H9 (cell line): ENCODE measurements at regions not wholly inside any gene's neighbourhood (a gene's known extent, or its start where the extent isn't known, plus 50 kb on each side); places are given as distances from the start of the nearest gene placed in this dataset.

Experiments used
- DNase-seq: peaks from one replicate; pipeline ENCODE4 v3.0.0-alpha.2; 2017
- H2AFZ ChIP-seq: one replicate; pipeline ENCODE4 v1.6.1; 2013; ENCODE audit warnings: mild to moderate bottlenecking, low read length, control low read depth, moderate library complexity
- H2AK5ac ChIP-seq: 2 replicates; pipeline ENCODE4 v1.6.1; 2013; ENCODE audit warnings: low read length, control low read depth, mixed read lengths; ENCODE audit not compliant: insufficient read length
- H2BK120ac ChIP-seq: one replicate; pipeline ENCODE4 v1.6.1; 2013; ENCODE audit warnings: low read depth, mild to moderate bottlenecking, low read length, control low read depth, inconsistent platforms; ENCODE audit not compliant: poor library complexity, severe bottlenecking
- H2BK12ac ChIP-seq: 2 replicates; pipeline ENCODE4 v1.6.1; 2013; ENCODE audit warnings: low read length, control low read depth, mixed read lengths, low read depth; ENCODE audit not compliant: insufficient read length
- H2BK15ac ChIP-seq: 2 replicates; pipeline ENCODE4 v1.6.1; 2013; ENCODE audit warnings: low read depth, low read length, control low read depth
- H2BK20ac ChIP-seq: one replicate; pipeline ENCODE4 v1.6.1; 2013; ENCODE audit warnings: low read depth, mild to moderate bottlenecking, low read length, control low read depth, inconsistent platforms; ENCODE audit not compliant: poor library complexity, severe bottlenecking
- H2BK5ac ChIP-seq: 2 replicates; pipeline ENCODE4 v1.6.1; 2013; ENCODE audit warnings: low read length, control low read depth, mixed read lengths; ENCODE audit not compliant: insufficient read length
- H3K14ac ChIP-seq: 2 replicates; pipeline ENCODE4 v1.6.1; 2013; ENCODE audit warnings: low read length, control low read depth; ENCODE audit not compliant: insufficient read depth
- H3K18ac ChIP-seq: 2 replicates; pipeline ENCODE4 v1.6.1; 2013; ENCODE audit warnings: low read depth, mild to moderate bottlenecking, mixed read lengths, low read length, control low read depth; ENCODE audit not compliant: insufficient read length
- H3K23ac ChIP-seq: 2 replicates; pipeline ENCODE4 v1.6.1; 2013; ENCODE audit warnings: low read length, control low read depth, mixed read lengths, low read depth; ENCODE audit not compliant: insufficient read length
- H3K23me2 ChIP-seq: 2 replicates; pipeline ENCODE4 v1.6.1; 2013; ENCODE audit warnings: low read depth, mild to moderate bottlenecking, mixed read lengths, low read length, control low read depth; ENCODE audit not compliant: insufficient read length, poor library complexity, severe bottlenecking
- H3K27ac ChIP-seq: 2 replicates; pipeline ENCODE4 v1.5.1; 2013; ENCODE audit warnings: low read length, control low read depth, mixed read lengths, low read depth; ENCODE audit not compliant: insufficient read length
- H3K27me3 ChIP-seq: 2 replicates; pipeline ENCODE4 v1.6.1; 2013; ENCODE audit warnings: low read length, control low read depth, inconsistent platforms; ENCODE audit not compliant: insufficient read depth
- H3K4ac ChIP-seq: 2 replicates; pipeline ENCODE4 v1.6.1; 2013; ENCODE audit warnings: low read depth, mild to moderate bottlenecking, control low read depth, inconsistent platforms, low read length, moderate library complexity
- H3K4me1 ChIP-seq: 2 replicates; pipeline ENCODE4 v1.6.1; 2013; ENCODE audit warnings: low read length, control low read depth, inconsistent platforms; ENCODE audit not compliant: insufficient read depth
- H3K4me2 ChIP-seq: 2 replicates; pipeline ENCODE4 v1.6.1; 2013; ENCODE audit warnings: low read length, control low read depth, mixed read lengths; ENCODE audit not compliant: insufficient read length, insufficient read depth
- H3K56ac ChIP-seq: 2 replicates; pipeline ENCODE4 v1.6.1; 2013; ENCODE audit warnings: low read depth, mild to moderate bottlenecking, mixed read lengths, low read length, control low read depth; ENCODE audit not compliant: insufficient read length
- H3K79me1 ChIP-seq: 2 replicates; pipeline ENCODE4 v1.6.1; 2013; ENCODE audit warnings: low read depth, mild to moderate bottlenecking, moderate library complexity, low read length, control low read depth, inconsistent platforms; ENCODE audit not compliant: insufficient read depth, poor library complexity, severe bottlenecking
- H3K79me2 ChIP-seq: 2 replicates; pipeline ENCODE4 v1.6.1; 2013; ENCODE audit warnings: low read length, control low read depth, inconsistent platforms; ENCODE audit not compliant: insufficient read depth
- H3K9ac ChIP-seq: 2 replicates; pipeline ENCODE4 v1.6.1; 2013; ENCODE audit warnings: low read length, control low read depth, mixed read lengths; ENCODE audit not compliant: insufficient read length; ENCODE audit errors: extremely low read depth
- H3K9me3 ChIP-seq: one replicate; pipeline ENCODE4 v1.6.1; 2013; ENCODE audit warnings: low read depth, low read length, inconsistent platforms; ENCODE audit not compliant: control insufficient read depth
- H3T11ph ChIP-seq: one replicate; pipeline ENCODE4 v1.6.1; 2013; ENCODE audit warnings: mild to moderate bottlenecking, low read length, control low read depth, inconsistent platforms
- H4K20me1 ChIP-seq: one replicate; pipeline ENCODE4 v1.6.1; 2013; ENCODE audit not compliant: control insufficient read depth, insufficient read length, insufficient read depth
- H4K5ac ChIP-seq: 2 replicates; pipeline ENCODE4 v1.6.1; 2013; ENCODE audit warnings: low read depth, mild to moderate bottlenecking, mixed read lengths, low read length, control low read depth; ENCODE audit not compliant: insufficient read length
- H4K8ac ChIP-seq: replicated peaks from 2 replicates; pipeline ENCODE4 v1.6.1; 2013; ENCODE audit warnings: low read length, control low read depth, mixed read lengths, low read depth; ENCODE audit not compliant: insufficient read length
- H4K91ac ChIP-seq: 2 replicates; pipeline ENCODE4 v1.6.1; 2013; ENCODE audit warnings: low read depth, mild to moderate bottlenecking, moderate library complexity, mixed read lengths, low read length, control low read depth; ENCODE audit not compliant: insufficient read length
- H3K27ac Mint-ChIP-seq, 3 experiments: 2 replicates in 2 of 3; 3 replicates in 1 of 3; pipeline ENCODE4 v1.8.0; 2020 to 2021; ENCODE audit warnings: mixed read lengths in 3 of 3, mild to moderate bottlenecking in 1 of 3, moderate library complexity in 1 of 3
- H3K27me3 Mint-ChIP-seq: 2 replicates; pipeline ENCODE4 v1.8.0; 2021; ENCODE audit warnings: low read depth, mild to moderate bottlenecking, moderate library complexity, mixed read lengths
- H3K36me3 Mint-ChIP-seq, 3 experiments: 2 replicates in 2 of 3; 3 replicates in 1 of 3; pipeline ENCODE4 v1.8.0; 2020 to 2021; ENCODE audit warnings: low read depth in 3 of 3, mixed read lengths in 3 of 3; ENCODE audit not compliant: insufficient read depth in 1 of 3
- H3K4me1 Mint-ChIP-seq, 2 experiments: 2 replicates each; pipeline ENCODE4 v1.8.0; 2020; ENCODE audit warnings: mixed read lengths in 2 of 2
- H3K4me3 Mint-ChIP-seq, 2 experiments: 2 replicates in 1 of 2; 3 replicates in 1 of 2; pipeline ENCODE4 v1.8.0; 2020 to 2021; ENCODE audit warnings: mild to moderate bottlenecking in 2 of 2, mixed read lengths in 2 of 2, moderate library complexity in 1 of 2
- H3K9me3 Mint-ChIP-seq, 2 experiments: 2 replicates in 1 of 2; 3 replicates in 1 of 2; pipeline ENCODE4 v1.8.0; 2020; ENCODE audit warnings: mild to moderate bottlenecking in 2 of 2, mixed read lengths in 2 of 2, moderate library complexity in 1 of 2
- WGBS: extraction: QIAGEN DNeasy Blood & Tissue Kit; methylation state at CpG from one replicate; pipeline ENCODE4 v1.1.7; 2013; ENCODE audit warnings: missing lambda C conversion rate, low lambda C conversion rate, mixed read lengths; ENCODE audit not compliant: insufficient read length; ENCODE audit errors: extremely low coverage; 5-methylcytosine and 5-hydroxymethylcytosine counted together
- TF ChIP-seq, protein P1 (sequence below): fragments of 200-600 bp; sonication (generic); conservative IDR thresholded peaks from 3 replicates; pipeline ENCODE4 v1.8.0; 2021; ENCODE audit warnings: antibody characterized with exemption, mild to moderate bottlenecking

DNA sequence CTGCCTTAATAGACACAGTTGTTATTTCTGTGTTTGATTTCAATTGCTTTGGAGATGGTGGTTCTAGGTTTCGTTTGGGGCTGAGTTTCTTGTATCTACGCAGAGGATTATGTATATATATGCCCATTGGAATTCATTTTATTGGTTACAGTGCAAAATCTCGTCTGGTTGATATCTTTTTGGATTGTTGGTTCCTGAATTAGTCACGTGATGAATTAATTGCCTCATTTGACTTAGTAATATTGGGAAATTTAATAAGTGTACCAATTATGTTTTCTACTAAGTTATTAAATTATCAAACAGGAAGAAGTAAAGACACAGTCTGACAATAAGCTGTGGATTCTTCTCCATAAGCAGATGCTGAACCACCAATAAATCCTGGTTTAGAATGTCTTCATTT is 467.9 kb upstream of the TENM3 start:
- H3T11ph ChIP-seq, result no peak overlapping the region
- no peak overlapping the region for H3K14ac ChIP-seq
- no peaks in the 10 kb centered on the region for H3K27me3 ChIP-seq
- H3K4me1 ChIP-seq, result no peaks in the 10 kb centered on the region
- H3K79me1 ChIP-seq, result no peaks in the 10 kb centered on the region
- H3K79me2 ChIP-seq, result no peaks in the 10 kb centered on the region
- no peak for DNase-seq
- H4K8ac ChIP-seq, result no peak overlapping the region
- no peak overlapping the region for H2BK12ac ChIP-seq
- TF ChIP-seq, protein P1, sequence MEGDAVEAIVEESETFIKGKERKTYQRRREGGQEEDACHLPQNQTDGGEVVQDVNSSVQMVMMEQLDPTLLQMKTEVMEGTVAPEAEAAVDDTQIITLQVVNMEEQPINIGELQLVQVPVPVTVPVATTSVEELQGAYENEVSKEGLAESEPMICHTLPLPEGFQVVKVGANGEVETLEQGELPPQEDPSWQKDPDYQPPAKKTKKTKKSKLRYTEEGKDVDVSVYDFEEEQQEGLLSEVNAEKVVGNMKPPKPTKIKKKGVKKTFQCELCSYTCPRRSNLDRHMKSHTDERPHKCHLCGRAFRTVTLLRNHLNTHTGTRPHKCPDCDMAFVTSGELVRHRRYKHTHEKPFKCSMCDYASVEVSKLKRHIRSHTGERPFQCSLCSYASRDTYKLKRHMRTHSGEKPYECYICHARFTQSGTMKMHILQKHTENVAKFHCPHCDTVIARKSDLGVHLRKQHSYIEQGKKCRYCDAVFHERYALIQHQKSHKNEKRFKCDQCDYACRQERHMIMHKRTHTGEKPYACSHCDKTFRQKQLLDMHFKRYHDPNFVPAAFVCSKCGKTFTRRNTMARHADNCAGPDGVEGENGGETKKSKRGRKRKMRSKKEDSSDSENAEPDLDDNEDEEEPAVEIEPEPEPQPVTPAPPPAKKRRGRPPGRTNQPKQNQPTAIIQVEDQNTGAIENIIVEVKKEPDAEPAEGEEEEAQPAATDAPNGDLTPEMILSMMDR, result no peak
- H4K5ac ChIP-seq, result no peak overlapping the region
- no peak overlapping the region for H2BK15ac ChIP-seq
- H3K27ac ChIP-seq, result no peak overlapping the region
- no peak overlapping the region for H2BK5ac ChIP-seq
- no peaks in the 10 kb centered on the region; a peak in 1 of 7 replicates for H3K36me3 Mint-ChIP-seq
- no peak overlapping the region for H2BK120ac ChIP-seq
- no peaks in the 10 kb centered on the region for H3K4me1 Mint-ChIP-seq
- H2AFZ ChIP-seq, result no peak overlapping the region
- no peak overlapping the region for H3K18ac ChIP-seq
- H4K91ac ChIP-seq, result no peak overlapping the region
- no peaks in the 10 kb centered on the region for H3K27me3 Mint-ChIP-seq
- H3K4me3 Mint-ChIP-seq, result no peak overlapping the region
- H3K4ac ChIP-seq, result no peak overlapping the region
- H3K9ac ChIP-seq, result no peak overlapping the region
- no peak overlapping the region for H3K23ac ChIP-seq
- no peaks in the 10 kb centered on the region for H3K9me3 ChIP-seq
- H2AK5ac ChIP-seq, result no peak overlapping the region
- no peaks in the 10 kb centered on the region for H4K20me1 ChIP-seq
- H3K56ac ChIP-seq, result no peak overlapping the region
- H3K4me2 ChIP-seq, result no peak overlapping the region
- H3K23me2 ChIP-seq, result no peaks in the 10 kb centered on the region
- no peak overlapping the region for H2BK20ac ChIP-seq
- no CpG with 5 or more reads among the region's 4 CpGs for WGBS
- H3K27ac Mint-ChIP-seq, result no peak overlapping the region
- H3K9me3 Mint-ChIP-seq, result no peaks in the 10 kb centered on the region
